Vagina (tissue), 2 donors: ENCODE measurements at regions not wholly inside any gene's neighbourhood (a gene's known extent, or its start where the extent isn't known, plus 50 kb on each side); places are given as distances from the start of the nearest gene placed in this dataset.

ENCODE experiments used
- POLR2A ChIP-seq, 2 donors: fragments of 450-650 bp; IDR thresholded peaks; one replicate each; pipeline ENCODE4 v1.6.1; 2017; ENCODE audit warnings: antibody characterized with exemption in 2 of 2, mild to moderate bottlenecking in 2 of 2, moderate library complexity in 2 of 2
- POLR2AphosphoS5 ChIP-seq, 2 donors: sonication (generic); formaldehyde crosslinking; IDR thresholded peaks; one replicate each; pipeline ENCODE4 v1.9.0; 2017; ENCODE audit warnings: antibody characterized with exemption in 2 of 2, mild to moderate bottlenecking in 2 of 2, low read depth in 1 of 2; ENCODE audit not compliant: insufficient read depth in 1 of 2
- TF ChIP-seq, protein P1 (sequence below), 3 experiments: fragments of 450-650 bp in 2 of 3; fragments of 200-600 bp in 1 of 3; sonication (generic) in 1 of 3; IDR thresholded peaks; one replicate each; pipeline ENCODE4 v1.5.1; 2017 to 2019; ENCODE audit warnings: antibody characterized with exemption in 3 of 3, mild to moderate bottlenecking in 2 of 3, moderate library complexity in 2 of 3

- TF ChIP-seq, protein P1, sequence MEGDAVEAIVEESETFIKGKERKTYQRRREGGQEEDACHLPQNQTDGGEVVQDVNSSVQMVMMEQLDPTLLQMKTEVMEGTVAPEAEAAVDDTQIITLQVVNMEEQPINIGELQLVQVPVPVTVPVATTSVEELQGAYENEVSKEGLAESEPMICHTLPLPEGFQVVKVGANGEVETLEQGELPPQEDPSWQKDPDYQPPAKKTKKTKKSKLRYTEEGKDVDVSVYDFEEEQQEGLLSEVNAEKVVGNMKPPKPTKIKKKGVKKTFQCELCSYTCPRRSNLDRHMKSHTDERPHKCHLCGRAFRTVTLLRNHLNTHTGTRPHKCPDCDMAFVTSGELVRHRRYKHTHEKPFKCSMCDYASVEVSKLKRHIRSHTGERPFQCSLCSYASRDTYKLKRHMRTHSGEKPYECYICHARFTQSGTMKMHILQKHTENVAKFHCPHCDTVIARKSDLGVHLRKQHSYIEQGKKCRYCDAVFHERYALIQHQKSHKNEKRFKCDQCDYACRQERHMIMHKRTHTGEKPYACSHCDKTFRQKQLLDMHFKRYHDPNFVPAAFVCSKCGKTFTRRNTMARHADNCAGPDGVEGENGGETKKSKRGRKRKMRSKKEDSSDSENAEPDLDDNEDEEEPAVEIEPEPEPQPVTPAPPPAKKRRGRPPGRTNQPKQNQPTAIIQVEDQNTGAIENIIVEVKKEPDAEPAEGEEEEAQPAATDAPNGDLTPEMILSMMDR (IDR thresholded peaks at IDR 0.05), result no peak
- no peak for TF ChIP-seq POLR2A (IDR thresholded peaks at IDR 0.05)
- no peak for TF ChIP-seq POLR2AphosphoS5 (IDR thresholded peaks at IDR 0.05; ENCODE audit: insufficient read depth in 1 of 2, low read depth in 1 of 2)
Measured at GRCh38 chr18:22115573-22115972, 53.8 kb upstream of the GATA6 start.
